KMS-11 (cell line): ENCODE measurements at regions not wholly inside any gene's neighbourhood (a gene's known extent, or its start where the extent isn't known, plus 50 kb on each side); places are given as distances from the start of the nearest gene placed in this dataset.
"Not testable (repeated sequence)": the region's sequence is repeated elsewhere in the genome, so short reads cannot be mapped to it uniquely, and the experiment has no call there.

Experiments
- H2AFZ ChIP-seq: fragments of 200-600 bp; sonication (generic); 2 replicates; pipeline ENCODE4 v1.6.1; 2016; ENCODE audit warnings: antibody characterized with exemption, mixed run types, low read depth
- H3K27ac ChIP-seq: fragments of 200-600 bp; sonication (generic); 2 replicates; pipeline ENCODE4 v1.6.1; 2016; ENCODE audit warnings: mild to moderate bottlenecking, mixed run types
- H3K27me3 ChIP-seq: fragments of 200-600 bp; sonication (generic); 2 replicates; pipeline ENCODE4 v1.6.1; 2017; ENCODE audit warnings: mild to moderate bottlenecking, low read depth, mixed run types, moderate library complexity; ENCODE audit not compliant: insufficient read depth
- H3K36me3 ChIP-seq: fragments of 200-600 bp; sonication (generic); 2 replicates; pipeline ENCODE4 v1.6.1; 2017; ENCODE audit warnings: mild to moderate bottlenecking, mixed run types; ENCODE audit not compliant: insufficient read depth
- H3K4me1 ChIP-seq: fragments of 200-600 bp; sonication (generic); 2 replicates; pipeline ENCODE4 v1.6.1; 2016; ENCODE audit warnings: mild to moderate bottlenecking, low read depth, mixed run types; ENCODE audit not compliant: poor library complexity, severe bottlenecking
- H3K4me2 ChIP-seq: fragments of 200-600 bp; sonication (generic); 2 replicates; pipeline ENCODE4 v1.7.0; 2016; ENCODE audit warnings: mild to moderate bottlenecking, mixed run types
- H3K4me3 ChIP-seq: fragments of 200-600 bp; sonication (generic); IDR thresholded peaks from 2 replicates; pipeline ENCODE4 v1.6.1; 2017; ENCODE audit warnings: low read depth, low read length, mixed read lengths; ENCODE audit not compliant: insufficient read depth
- H3K79me2 ChIP-seq: fragments of 200-600 bp; sonication (generic); 2 replicates; pipeline ENCODE4 v1.6.1; 2016; ENCODE audit warnings: low read depth, mixed run types; ENCODE audit not compliant: insufficient read depth
- H3K9ac ChIP-seq: fragments of 200-600 bp; sonication (generic); 2 replicates; pipeline ENCODE4 v1.6.1; 2016; ENCODE audit warnings: mild to moderate bottlenecking, mixed run types
- H4K20me1 ChIP-seq: fragments of 200-600 bp; sonication (generic); 2 replicates; pipeline ENCODE4 v1.6.1; 2016; ENCODE audit warnings: mild to moderate bottlenecking, mixed run types; ENCODE audit not compliant: insufficient read depth
- CTCF ChIP-seq: fragments of 200-600 bp; sonication (generic); conservative IDR thresholded peaks from 2 replicates; pipeline ENCODE4 v1.6.1; 2017; ENCODE audit warnings: low read depth, mild to moderate bottlenecking, antibody characterized with exemption, low read length, moderate library complexity, mixed read lengths

DNA sequence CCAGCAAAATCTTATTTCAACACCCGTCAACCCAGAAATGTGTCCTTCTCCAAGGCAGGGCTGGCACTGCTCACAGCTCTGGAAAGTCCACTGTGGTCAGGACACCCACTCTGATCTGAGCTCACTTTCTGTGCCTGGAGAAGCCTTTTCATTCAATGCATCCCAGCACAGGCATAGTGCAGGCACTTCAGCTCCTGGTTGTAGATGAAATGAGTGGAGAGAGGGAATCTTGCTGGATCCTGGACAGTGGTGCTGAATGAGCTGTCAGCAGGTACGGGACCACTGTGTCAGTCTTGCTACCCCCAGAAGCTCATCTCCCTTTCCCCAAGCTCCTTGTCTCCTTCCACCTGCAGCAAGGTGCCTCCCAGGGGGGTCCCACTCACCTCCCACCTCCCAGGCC, 86.1 kb upstream of the SALL1 start:
- no peaks in the 10 kb centered on the region for H3K4me1 ChIP-seq
- no peak overlapping the region for H3K9ac ChIP-seq
- TF ChIP-seq CTCF = no peak
- no peak overlapping the region for H3K4me3 ChIP-seq
- H3K36me3 ChIP-seq = no peaks in the 10 kb centered on the region
- H2AFZ ChIP-seq = no peak overlapping the region
- H3K27me3 ChIP-seq = no peaks in the 10 kb centered on the region
- no peak overlapping the region for H3K4me2 ChIP-seq
- H3K27ac ChIP-seq = no peak overlapping the region
- no peaks in the 10 kb centered on the region for H4K20me1 ChIP-seq
- no peaks in the 10 kb centered on the region for H3K79me2 ChIP-seq

GRCh38 chr16:51236583-51236982, 85.5 kb upstream of the SALL1 start:
- no peak overlapping the region for H2AFZ ChIP-seq
- no peaks in the 10 kb centered on the region for H3K4me1 ChIP-seq
- no peak overlapping the region for H3K4me3 ChIP-seq
- no peaks in the 10 kb centered on the region for H4K20me1 ChIP-seq
- H3K27me3 ChIP-seq = no peaks in the 10 kb centered on the region
- H3K4me2 ChIP-seq = no peak overlapping the region
- no peak for TF ChIP-seq CTCF
- H3K9ac ChIP-seq = no peak overlapping the region
- no peak overlapping the region for H3K27ac ChIP-seq
- no peaks in the 10 kb centered on the region for H3K79me2 ChIP-seq
- no peaks in the 10 kb centered on the region for H3K36me3 ChIP-seq

DNA sequence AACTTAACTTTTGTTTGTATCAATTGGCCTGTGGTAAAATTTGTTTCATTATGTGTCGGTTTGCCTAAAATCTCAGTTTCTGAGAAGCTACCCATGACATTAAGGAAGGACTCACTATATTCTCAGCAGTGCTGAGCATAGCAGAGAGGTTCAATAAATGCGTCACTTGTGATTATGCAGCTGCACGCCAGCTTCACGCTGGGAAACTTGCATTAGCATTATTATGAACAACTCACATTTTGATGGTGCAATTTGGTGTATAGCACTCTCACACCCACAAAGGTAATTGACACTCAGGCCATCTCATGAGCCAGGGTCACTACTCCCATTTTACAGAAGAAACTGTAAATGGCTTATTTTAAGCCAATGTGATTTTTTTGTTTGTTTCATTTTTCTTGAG, 80.6 kb upstream of the SALL1 start:
- no peaks in the 10 kb centered on the region for H3K27me3 ChIP-seq
- no peaks in the 10 kb centered on the region for H4K20me1 ChIP-seq
- no peak overlapping the region for H3K27ac ChIP-seq
- no peak overlapping the region for H3K9ac ChIP-seq
- no peaks in the 10 kb centered on the region for H3K4me1 ChIP-seq
- no peak overlapping the region for H2AFZ ChIP-seq
- H3K4me2 ChIP-seq = no peak overlapping the region
- H3K4me3 ChIP-seq = no peak overlapping the region
- H3K36me3 ChIP-seq = no peaks in the 10 kb centered on the region
- TF ChIP-seq CTCF = no peak
- no peaks in the 10 kb centered on the region for H3K79me2 ChIP-seq

- H2AFZ ChIP-seq, H3K79me2 ChIP-seq, H3K4me1 ChIP-seq, H3K4me3 ChIP-seq, H3K36me3 ChIP-seq, H3K27me3 ChIP-seq, H3K27ac ChIP-seq, H3K9ac ChIP-seq, H4K20me1 ChIP-seq, H3K4me2 ChIP-seq: not testable (repeated sequence)
Measured at GRCh38 chr16:51230035-51230434, 79.0 kb upstream of the SALL1 start.

DNA sequence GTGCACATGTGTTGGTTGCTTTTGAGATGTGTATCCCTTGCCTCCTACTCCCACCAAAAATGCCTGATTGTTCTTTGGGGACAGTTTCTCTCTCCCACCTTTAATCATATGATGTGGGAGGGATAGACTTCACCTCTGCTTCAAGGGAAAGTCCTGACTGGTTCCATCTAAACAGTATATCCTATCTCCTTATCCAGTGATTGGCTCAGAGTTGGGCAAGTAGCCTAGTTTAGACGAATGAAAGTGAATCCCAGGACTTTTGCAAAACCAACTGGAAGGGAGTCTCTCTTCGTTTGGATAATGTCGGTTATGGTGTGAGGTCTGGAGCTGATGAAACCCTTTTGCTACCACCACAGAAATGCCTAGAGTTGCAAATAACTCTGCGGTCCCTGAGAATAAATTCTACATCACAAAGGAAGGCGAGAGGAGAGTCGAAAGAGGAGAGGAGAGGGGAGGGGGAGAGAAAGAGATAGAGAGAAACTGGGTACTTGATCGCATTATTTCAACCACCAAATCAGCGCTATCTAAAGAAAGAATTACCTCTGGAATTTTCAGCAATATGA, 77.1 kb upstream of the SALL1 start:
- H3K27me3 ChIP-seq = no peaks in the 10 kb centered on the region
- TF ChIP-seq CTCF = no peak
- H2AFZ ChIP-seq = no peak overlapping the region
- H3K79me2 ChIP-seq = no peaks in the 10 kb centered on the region
- H3K4me1 ChIP-seq = no peaks in the 10 kb centered on the region
- no peak overlapping the region for H3K4me3 ChIP-seq
- no peaks in the 10 kb centered on the region for H4K20me1 ChIP-seq
- H3K4me2 ChIP-seq = no peak overlapping the region
- H3K9ac ChIP-seq = no peak overlapping the region
- H3K27ac ChIP-seq = no peak overlapping the region
- H3K36me3 ChIP-seq = no peaks in the 10 kb centered on the region
